Bone marrow (tissue), 2 donors: ENCODE measurements at regions not wholly inside any gene's neighbourhood (a gene's known extent, or its start where the extent isn't known, plus 50 kb on each side); places are given as distances from the start of the nearest gene placed in this dataset.

Experiments
- DNase-seq, 2 donors: peaks; one replicate each; lab custom pipeline; 2025; lab: John Stamatoyannopoulos, UW

DNA sequence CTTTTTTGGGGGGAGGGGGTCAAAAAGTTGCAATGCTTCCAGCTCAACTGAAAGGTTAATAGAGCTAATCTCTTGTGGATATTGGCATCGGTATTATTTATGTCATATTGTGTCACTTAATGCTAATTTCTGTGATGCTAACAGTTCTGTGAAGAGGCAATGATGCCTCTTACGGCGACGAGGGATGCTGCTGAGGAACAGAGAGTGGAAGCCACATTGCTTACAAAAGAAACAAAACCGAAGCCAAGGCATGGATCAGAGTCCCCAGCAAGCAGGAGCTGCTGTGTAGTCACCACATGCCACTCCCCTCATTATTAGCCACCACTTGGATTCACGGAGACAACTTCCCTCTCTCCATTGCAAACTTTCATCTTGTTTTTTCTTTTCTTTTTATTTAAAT is 536.5 kb upstream of the MGMT start:
- no peak for DNase-seq

DNA sequence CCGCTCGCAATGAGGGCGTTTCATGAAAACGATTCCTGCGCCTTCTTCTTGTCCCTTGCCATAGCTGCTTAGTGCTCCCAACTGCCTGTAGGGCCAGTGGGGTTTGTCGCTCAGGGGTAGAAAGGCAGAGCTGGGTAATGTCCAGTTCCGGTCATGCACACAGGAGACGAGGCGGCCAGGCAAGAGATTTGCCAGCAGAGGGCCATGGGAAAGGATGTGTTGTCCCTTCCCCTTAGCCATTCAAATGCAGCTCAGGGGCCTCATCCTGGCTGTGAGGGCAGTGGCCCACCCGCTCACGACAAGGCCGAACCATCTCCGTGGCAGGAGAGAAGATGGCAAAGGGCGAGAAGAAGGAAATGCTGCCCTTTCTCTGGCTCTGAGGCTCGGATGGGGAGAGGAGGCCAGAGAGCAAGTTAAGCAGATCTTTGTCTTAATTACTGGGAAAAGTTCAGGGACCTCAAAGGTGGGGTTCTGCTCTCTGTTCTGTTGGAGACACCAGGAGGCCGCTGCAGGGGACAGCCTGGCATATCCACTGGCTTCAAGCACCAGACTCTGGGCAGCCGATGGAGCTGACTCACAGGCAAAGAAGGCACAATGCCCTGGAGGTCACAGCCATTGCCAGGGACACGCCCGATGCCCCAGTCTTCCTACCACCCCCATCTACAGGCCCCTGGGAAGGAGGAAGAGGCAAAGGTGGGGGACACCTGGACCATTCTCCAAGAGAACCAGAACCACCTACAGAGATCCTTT is 534.8 kb upstream of the MGMT start:
- DNase-seq = no peak

DNA sequence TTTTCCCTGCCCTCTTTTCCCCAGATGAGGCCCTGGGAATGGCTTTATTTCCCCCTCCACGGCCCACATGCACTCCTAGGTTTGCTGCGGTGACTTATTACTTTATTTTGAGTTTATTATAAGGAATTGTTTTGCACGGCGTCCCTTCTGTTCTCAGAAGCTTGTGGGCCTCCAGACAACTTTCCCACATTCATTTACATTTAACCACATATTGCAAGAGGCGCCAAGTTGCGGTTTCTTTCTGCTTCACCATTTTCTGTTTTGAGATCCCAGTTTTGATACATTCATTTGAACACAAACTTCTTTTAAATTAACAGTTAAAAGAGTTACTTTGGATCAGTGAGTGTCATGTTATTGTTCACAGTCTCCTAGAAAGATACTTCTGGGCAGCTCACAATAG is 532.5 kb upstream of the MGMT start:
- no peak for DNase-seq

DNA sequence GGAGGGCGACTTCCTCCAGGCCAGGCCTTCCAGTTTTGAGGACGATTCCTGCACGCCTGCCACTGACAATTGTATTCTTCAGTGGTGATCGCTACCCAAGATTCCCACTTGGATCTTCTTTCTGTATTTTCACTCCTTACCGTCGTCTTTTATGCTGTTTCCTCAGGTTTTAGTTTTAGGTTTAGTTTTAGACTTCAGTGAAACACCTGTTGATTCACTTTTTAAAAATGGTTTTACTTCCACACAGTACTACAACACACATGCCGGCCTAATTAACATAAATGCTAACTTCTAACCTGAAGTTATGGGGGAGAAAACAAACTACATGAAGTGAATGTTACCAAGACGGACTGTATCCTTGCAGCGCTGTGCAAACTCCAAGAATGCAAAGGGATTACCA is 530.6 kb upstream of the MGMT start:
- no peak for DNase-seq

DNA sequence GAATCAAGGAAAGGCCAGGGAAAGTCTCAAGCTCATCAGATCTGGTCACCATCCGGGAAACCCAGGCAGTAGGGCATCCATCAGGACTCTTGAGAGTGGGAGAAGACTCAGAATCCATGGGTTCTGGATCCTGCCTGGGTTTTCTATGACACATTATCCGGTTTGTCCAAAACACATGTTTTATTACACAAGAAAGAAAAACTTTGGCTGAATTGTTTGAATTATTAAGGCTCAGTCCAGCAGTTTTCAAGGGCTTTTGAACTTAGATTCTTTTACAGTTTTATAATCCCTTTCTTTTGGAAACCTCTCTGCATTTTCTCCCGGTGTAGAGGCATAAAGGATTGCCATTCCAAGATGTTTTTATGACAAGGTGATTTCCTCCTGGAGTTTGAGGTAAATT is 528.5 kb upstream of the MGMT start:
- DNase-seq = no peak

DNA sequence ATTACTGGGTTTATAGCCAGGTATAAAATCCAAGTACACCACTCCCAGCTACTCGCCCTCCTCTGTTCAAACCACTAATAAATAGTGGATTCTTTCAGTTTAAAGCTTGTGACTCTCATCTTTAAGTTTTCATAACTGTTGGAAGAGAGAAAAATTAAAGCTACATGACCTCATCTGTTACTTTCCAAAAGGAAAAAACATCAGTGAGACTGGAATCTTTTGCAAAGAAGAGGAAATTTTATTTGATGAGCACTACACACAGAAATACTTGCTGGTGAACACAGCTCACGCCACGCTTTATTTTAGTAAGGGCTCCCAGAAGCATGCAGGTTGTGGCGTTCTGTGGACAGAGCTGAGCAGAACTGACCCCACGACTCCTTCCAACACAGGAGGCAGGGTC is 527.0 kb upstream of the MGMT start:
- DNase-seq = no peak

DNA sequence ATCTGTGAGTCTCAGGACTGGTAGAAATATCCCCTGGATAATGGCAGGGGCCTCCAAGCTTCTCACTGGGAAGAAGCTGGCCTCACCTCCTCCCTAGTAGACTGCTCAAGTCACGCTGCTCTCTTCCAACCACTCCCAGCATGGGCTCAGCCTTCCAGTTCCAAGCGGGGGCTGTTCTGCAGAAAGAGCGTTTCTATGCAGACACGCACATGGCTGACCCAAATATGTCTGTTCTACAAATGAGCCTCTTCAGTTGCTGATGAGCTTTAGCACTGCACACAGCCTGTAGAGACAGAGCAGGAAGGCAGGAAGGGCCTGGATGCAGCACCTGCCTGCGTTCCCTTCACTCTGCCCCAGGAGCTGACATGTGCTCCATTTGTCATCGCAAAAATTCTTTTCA is 523.9 kb upstream of the MGMT start:
- DNase-seq = no peak

DNA sequence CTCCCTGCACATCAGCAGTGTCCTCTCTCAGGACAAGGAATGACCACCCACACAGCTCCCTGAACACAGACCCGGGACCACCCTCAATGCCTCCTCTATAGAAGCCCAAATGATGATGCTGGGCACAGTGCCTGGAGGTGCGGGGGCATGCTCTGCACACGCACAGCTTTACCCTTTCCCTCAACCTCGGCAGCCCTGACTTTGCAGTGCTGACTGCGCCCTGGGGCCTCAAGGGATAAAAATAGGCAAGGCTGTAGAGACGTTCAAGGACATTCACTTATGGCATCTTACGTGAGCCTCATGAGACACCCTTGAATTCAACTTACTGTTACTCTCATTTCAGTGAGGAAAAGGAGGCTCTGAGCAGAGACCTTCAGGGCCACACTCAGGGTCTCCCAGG is 521.6 kb upstream of the MGMT start:
- DNase-seq = no peak

DNA sequence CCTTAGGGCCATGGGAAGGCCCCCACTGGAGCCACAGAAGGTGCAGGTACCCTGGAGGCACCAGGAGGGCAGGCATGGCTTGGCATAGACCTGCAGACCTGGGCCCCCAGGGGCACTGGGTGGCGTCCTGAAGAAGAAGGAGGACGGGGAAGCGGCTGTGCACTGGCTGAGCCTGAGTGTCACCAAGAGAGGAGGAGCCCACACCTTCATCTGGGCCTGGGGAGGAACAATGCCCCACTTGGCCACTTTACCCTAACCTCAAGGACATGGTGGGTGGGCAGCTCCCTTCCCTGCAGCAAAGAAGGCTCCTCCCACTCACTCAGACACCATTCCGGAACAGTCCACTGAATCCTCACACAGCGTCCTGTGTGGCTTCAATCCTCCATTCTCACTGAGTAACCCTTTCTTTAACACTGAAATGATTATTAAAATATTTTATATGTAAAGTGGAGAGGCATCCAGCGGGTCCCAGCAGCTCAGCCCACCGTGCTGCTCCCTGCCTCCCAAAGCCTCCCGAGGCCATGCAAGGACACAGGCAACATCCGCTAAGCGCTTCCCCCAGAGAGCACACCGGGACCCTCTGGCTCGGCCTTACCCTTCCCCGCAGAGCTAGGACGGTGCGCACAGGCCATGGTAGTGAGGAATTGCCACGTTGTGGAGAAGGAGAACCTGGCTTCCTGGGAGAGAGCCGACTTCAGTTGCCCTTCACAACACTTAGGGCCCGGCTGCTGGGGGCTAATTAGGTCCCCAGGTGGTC is 516.7 kb upstream of the MGMT start:
- DNase-seq = no peak

DNA sequence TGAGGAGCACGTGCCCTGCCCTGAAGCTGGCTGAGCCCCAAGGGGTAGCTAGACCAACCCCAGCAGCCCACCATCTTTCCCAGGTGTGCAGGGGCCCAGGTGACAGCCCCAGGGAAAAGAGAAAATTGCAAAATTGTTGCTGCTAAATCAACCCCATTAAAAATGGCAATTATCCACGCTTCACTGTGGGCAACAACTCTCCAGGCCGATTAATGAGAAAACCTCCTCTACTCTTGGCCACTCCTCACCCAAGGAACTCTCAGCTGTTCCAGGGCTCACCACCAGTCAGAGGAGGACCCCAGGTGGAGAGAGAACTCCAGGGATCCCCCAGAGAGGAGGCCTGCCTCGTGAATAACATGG is 516.1 kb upstream of the MGMT start:
- no peak for DNase-seq

DNA sequence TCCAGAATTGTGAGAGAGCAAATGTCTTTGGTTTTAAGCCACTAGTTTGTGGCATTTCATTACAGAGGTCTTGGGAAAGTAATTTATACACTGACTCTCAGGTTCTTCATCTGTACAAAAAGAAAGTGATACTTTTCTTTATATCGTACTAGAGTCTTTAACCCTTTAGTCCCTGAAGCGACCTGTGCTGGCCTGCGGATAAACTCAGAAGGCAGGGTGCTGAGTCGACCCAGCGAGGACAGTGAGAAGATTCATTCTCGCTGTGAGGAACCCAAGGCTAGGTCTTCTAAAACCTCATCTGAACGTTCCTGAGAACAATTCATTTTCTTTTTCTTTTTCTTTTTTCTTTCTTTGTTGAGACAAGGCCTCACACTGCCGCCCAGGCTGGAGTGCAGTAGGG is 514.2 kb upstream of the MGMT start:
- no peak for DNase-seq

DNA sequence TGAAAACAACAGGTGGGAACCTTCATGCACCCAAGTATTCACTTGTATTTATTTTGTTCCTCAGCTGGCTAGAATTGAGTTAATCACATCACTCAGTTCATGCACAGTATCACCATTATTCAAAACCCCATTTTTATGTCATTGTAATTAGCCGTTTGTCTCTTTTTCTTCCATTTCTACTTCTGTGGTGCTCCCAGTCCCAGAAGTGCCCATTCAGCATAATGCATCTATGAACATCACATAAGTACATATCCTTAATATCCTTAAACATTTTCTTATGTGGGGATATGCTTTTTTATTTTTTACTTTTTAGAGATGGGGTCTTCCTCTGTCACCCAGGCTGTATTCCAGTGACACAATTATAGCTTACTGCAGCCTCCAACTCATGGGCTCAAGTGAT is 510.9 kb upstream of the MGMT start:
- no peak for DNase-seq

DNA sequence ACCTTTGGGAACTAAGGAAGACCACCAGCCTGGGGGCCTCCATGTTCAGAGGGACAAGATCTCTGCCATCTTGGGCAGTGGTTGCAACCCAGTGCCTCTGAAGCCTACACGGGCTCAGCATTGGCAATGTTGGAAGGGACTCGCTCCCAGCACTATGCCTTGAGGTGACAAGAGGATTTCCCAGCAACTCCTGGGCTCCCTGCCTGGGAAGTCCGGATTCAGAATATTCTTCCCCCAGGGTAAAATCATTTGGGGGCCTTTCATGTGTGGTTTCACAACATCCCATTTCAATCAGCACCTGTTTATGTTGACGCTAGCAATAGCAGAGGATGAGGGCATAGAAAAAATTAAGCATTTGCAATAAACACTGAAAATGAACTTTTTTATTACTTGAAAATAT is 509.8 kb upstream of the MGMT start:
- no peak for DNase-seq

DNA sequence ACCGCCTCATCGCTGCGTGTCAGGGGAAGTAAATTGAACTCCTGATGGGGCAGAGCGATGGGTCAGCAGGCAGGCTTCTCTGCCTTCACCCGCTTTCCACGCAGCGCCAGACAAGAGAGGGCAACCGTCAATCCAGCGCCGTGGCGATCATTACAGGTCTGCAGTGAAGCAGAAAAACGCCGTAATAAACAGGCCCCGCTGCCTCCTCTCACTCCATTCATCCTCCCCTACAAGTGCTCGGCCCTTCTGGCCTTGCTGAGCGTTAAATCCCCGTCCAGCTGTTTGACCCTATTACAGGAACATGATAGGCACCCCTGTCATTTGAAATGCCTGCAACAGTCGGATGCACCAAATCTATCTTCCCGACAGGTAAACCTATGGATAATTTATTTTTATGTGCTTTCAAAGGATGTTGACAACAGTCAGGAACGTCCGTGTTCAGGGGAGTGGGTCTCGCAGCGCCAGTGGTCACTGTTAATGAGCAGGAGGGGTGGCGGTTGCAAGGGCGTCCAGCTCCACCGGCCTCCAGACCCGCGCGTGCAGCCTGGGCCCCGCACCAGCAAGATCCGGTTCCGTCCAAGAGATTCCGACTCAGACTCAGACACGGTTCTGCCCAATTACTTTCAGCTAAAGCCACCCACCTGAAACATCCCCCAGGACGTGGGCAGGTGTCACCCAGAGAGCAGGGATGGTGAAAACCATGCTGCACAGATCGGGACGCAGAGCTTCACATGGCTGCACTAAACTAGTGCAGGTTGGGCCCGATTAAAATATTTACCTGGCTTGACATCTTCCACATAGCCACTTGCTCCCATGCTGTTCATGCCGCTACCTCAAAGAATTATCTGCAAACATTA is 508.0 kb upstream of the MGMT start:
- DNase-seq = no peak

DNA sequence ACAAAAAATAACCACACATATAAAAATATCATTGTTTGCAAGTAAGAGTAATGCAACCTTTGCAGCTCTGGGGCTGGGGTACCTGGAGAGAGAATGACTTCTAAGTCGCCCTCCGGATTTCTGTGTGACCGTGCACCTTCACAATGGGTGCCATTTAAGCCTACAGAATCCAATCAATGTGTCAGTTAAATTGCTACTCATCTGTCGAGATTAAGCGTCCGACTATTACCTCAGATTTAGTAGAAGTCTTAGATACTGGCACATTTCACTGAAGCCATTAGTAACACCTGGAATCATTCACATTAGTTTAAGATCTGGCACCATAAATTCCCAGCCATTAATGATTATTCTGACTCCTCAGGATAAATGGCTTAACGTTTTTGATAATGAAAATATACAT is 507.3 kb upstream of the MGMT start:
- DNase-seq = no peak

DNA sequence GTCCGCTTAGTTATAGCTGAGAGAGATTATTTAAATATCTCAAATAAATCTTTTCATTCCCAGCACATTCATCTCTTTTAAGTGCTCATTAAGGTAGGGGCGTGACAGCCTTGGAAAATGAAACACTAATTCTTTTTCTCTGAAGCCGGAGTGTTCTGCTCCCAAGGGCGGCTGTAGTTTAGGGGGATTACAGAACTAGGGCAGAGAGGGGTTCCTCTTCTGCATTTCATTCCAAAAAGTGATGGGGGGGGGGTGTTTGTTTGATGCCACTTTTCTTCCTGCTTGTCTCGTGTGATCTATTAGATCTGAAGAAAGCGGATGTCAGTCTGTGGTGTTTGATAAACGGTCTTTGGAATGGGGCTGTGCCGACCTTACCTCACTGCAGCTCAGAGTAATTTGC is 506.5 kb upstream of the MGMT start:
- DNase-seq = no peak

DNA sequence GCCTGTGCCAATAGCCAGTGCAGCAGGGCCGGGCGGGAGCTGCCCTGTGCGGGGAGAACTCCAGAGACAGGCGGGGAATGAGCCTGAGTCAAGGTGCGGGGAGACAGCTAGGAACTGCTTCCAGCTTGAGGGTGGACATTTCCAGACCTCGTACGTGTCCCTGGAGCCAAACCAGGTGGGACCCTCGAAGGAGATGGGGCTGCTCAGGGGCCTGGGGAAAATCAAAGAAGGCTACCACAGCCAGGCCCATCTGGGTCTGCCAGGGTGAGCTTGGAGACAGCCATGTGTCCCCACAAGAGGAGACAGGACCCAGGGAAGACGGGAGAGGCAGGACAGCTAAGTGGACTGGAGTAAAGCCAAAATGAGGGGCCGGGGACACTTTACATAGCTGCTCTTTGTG is 504.9 kb upstream of the MGMT start:
- DNase-seq = no peak

DNA sequence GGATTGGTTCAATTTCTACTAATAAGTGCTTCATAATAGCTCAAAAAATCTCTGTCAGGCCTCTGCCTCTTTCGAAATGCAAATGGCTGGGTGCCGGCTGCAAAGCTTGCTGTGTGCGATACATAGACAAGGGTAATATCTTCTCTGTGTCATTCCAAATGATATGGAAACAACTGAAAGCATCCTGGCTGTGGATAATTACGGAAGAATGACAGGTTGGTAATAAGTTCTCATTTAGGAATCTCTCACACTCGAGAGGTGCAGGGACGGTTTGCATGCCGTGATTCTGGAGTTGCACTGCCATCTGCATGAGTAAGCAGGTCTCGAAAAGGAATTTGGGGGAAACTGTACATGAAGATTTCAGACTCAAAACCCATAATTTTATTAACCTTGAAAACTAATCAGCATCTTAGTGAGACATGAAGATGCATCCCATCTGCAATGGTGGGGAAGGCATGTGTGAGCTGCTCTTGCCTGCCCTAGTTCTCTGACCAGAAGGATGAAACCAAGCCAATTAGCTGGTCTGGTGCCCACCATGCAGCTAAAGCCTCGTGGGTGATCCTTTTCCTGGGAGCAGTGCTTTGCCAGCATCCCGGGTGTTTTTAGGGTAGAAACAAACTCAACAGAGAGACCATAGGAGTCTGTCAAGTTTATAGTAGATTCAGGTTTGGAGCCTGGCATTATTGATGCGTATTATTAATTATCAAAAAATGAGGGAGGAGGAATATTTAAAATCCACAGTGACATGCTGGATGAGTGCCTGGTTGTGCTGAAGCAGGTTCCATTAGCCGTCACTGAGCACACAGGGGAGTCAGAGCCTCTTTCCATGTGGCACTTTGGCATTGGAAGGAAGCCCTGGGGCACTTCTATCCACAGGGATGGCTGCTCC is 503.6 kb upstream of the MGMT start:
- DNase-seq = no peak

DNA sequence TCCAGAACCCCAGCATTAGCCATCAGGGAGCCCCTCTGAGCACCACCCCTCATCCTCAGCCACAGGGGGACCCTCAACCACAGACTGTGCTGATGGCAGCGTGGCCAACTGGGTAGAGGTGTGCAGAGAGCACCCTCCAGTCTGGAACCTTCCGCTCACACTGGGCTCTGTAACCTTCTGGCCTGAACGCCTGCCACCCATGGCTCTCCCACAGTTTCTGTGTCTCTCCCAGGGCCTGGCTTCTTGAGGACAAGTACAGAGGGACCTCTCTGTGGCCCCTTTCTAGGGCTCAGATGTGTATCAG is 503.0 kb upstream of the MGMT start:
- DNase-seq = no peak

DNA sequence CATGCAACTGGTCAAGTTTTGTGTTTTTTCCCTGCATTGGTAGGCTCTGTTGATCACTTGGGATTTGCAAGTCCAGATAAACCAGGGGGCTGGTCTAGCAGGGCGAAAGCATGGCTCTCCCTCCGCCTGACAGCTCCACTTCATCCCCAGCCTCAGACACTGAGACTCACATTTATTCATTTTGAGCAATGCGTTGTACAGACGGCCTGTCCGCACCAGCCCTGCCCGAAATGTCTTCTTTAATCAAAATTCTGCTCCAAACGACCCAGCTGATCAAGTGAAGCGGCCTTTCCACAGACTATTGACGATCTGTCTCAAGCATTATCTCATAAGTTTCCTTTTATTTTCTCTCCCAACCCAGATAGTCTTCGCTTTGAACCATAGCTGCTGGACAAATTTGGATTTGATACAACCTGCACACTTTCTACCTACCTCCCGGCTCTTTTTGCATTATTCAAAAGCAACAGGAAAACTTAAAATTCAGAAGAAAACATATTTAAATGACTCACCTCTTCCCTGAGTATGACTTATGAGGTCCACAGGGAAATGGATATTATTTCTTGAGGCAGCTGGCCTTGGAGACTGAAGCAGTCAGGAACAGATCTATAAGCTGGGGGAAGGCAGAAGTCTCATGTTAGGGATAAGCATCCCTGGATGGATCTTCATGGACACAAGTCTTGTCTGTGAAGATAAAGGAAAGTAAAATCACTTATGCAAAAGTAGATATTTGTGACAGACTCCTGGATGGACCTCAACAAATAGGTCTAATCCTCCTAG is 498.9 kb upstream of the MGMT start:
- no peak for DNase-seq

DNA sequence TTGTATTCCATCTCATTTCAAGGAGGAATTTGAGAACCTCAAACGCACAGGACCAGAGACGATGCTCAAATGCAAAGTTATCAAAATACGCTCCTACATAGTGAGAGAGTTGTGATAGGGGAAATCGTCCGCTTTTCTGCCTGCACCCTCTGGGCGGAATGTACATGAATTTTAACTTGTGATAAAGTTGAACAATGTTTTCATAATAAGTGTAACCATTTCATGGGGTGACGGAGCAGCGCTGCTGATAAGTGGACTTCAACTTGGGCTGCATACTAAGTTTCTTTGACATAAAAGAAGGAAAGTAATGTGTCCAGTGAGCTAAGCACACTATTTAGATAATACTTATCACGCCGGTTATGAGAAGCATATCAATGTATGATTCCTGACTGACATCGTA is 497.5 kb upstream of the MGMT start:
- DNase-seq = no peak
